ENCODE measurements at regions not wholly inside any gene's neighbourhood (a gene's known extent, or its start where the extent isn't known, plus 50 kb on each side); places are given as distances from the start of the nearest gene placed in this dataset.

GRCh38 chr9:96067004-96067403 lies 191.5 kb downstream of the ERCC6L2 start:
- no TSS peak for BruUV-seq (replicated peaks)
- peaks cover 0 to 3% of the 10 kb centered on the region in 2 experiments for H3K27me3 ChIP-seq (ENCODE audit: control insufficient read depth in 2 of 2, insufficient read depth in 2 of 2, low read length in 2 of 2)
- CTCF ChIA-PET: no interaction called here
- POLR2A ChIA-PET: no interaction called here
- no peaks in the 10 kb centered on the region for H3K4me1 ChIP-seq (ENCODE audit: control insufficient read depth, extremely low read depth, insufficient read depth, low read length)
- no peaks in the 10 kb centered on the region for H4K20me1 ChIP-seq (replicated peaks; ENCODE audit: control insufficient read depth, extremely low read depth, insufficient read depth, low read length)
- DNase-seq (ENCODE audit: low read depth, low spot score): no peak
- H3K9ac ChIP-seq (replicated peaks; ENCODE audit: extremely low read depth, insufficient read depth, low read length): no peak overlapping the region
- no peak overlapping the region for H3K27ac ChIP-seq (ENCODE audit: insufficient read depth, low read depth, low read length)
- no peak overlapping the region for H2AFZ ChIP-seq (ENCODE audit: low read depth, low read length)
- no peaks in the 10 kb centered on the region for H3K36me3 ChIP-seq (ENCODE audit: control insufficient read depth in 2 of 2, extremely low read depth in 1 of 2, insufficient read depth in 2 of 2, low read length in 2 of 2)
- no peaks in the 10 kb centered on the region for H3K79me2 ChIP-seq (ENCODE audit: control insufficient read depth, insufficient read depth, low read length)
- no peak for TF ChIP-seq MYC (IDR thresholded peaks at IDR 0.05; ENCODE audit: low read depth, low read length)
- no peak for TF ChIP-seq FOS (IDR thresholded peaks at IDR 0.05; ENCODE audit: borderline replicate concordance, insufficient read depth, low read length)
- TF ChIP-seq POLR2A (IDR thresholded peaks at IDR 0.05; ENCODE audit: low read depth, low read length): no peak
- no peak for TF ChIP-seq MAX (IDR thresholded peaks at IDR 0.05; ENCODE audit: insufficient read depth, insufficient read length)
- no peak for TF ChIP-seq JUN (IDR thresholded peaks at IDR 0.05; ENCODE audit: borderline replicate concordance, insufficient read depth, insufficient read length, low read depth)
- no peak for TF ChIP-seq CTCF (IDR thresholded peaks at IDR 0.05; ENCODE audit: extremely low read depth in 1 of 2, insufficient read depth in 1 of 2, low read depth in 1 of 2, low read length in 2 of 2)
- TF ChIP-seq EZH2 (IDR thresholded peaks at IDR 0.05; ENCODE audit: borderline replicate concordance, low read depth, low read length, severe bottlenecking): no peak
- no peak for TF ChIP-seq POLR2AphosphoS5 (IDR thresholded peaks at IDR 0.05; ENCODE audit: insufficient read depth, low read depth, low read length)
- TF ChIP-seq GATA2 (IDR thresholded peaks at IDR 0.05; ENCODE audit: insufficient read depth, insufficient read length, low read depth, low read length): no peak
- no peaks in the 10 kb centered on the region for H3K9me1 ChIP-seq (replicated peaks; ENCODE audit: control insufficient read depth, extremely low read depth, insufficient read depth, low read length)
- dilution Hi-C loops (cut with MboI; ENCODE audit: extremely low pct_ligation_motif_present, low sequenced_read_pairs) (no loop called here), intact Hi-C loops (cut with micrococcal nuclease) (no loop called here)
- FAIRE-seq: no peak
- no peak overlapping the region for H3K4me2 ChIP-seq (ENCODE audit: insufficient read depth, low read length)
- no peaks in the 10 kb centered on the region for H3K9me3 ChIP-seq (replicated peaks; ENCODE audit: control insufficient read depth, insufficient read depth, low read length)
- no peak overlapping the region for H3K4me3 ChIP-seq (replicated peaks in 1 of 3; ENCODE audit: insufficient read depth in 1 of 3, low read depth in 1 of 3, low read length in 3 of 3)

All from endothelial cell of umbilical vein (primary cell).